Lung microvascular endothelial cell (primary cell): ENCODE measurements at regions not wholly inside any gene's neighbourhood (a gene's known extent, or its start where the extent isn't known, plus 50 kb on each side); places are given as distances from the start of the nearest gene placed in this dataset.
"Not testable (repeated sequence)": the region's sequence is repeated elsewhere in the genome, so short reads cannot be mapped to it uniquely, and the experiment has no call there.

Source experiments
- DNase-seq, 2 donors: peaks; one replicate each; pipeline versions ENCODE4 v3.0.0 to v3.0.0-alpha.2; 2010; ENCODE audit warnings: low read depth in 2 of 2

DNA sequence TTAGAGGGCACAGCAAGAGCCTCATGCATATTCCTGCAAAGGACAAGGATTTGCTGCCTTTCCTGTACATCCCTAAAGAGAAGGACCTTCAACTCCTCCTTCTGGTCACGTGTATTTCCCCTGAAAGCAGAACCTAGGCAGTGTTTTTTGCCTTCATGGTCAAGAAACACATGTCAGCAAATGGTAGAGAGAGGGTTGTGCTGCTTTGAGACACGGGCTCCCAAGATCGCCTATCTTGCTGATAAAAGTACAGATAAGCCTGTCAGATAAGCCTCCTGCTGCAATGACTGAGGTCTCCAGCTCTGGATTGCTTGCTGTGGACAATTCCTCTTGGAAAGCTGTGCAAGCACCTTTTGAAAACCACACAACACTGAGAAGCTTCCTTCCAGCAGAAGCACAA lies 580.8 kb downstream of the CBLN4 start:
- DNase-seq, result no peak

DNA sequence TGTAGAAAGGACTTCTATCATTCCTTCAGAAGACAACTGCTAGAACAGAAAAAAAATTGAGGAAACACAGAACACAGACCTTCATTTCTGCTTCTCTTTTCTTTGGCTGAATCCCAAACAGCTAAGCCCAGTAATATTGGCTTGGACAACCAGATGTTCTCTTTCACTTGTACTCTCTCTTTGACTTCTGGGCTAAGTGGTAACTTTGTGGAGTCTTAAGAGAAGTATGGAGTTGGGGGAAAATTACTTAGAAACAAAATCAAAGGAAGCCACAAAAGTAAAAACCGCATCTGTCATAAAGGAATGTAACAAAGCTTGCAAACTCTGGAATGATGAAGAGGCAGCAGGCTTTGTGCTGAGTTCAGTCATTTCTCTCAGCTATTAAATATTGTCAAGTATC lies 587.5 kb downstream of the CBLN4 start:
- no peak for DNase-seq

DNA sequence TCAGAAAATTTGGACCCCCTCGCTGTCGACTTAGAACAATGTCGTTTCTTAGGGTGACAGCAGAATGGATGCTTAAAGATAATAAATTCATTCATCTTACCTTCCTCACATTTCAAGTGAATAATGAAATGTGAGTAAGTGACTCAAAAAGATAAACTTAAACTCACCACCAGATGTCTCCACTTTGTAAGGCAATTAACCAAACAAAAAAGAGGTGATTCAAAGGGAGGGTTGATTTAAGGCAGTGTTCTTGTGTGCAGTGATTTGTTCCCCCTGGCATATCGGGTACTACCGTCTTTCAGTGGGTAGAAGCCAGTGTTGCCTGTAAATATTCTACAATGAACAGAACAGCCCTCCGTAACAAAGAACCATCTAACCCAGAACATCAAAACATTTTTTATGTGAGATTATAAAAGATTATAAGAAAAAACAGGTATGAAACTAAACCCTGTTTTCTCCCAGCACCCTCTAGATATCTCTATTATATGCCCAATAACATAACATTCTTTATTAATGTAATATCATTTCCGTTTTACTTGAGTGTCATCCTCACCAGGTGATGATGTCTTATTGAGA lies 589.7 kb downstream of the CBLN4 start:
- DNase-seq, result peak in 1 of 2 donors; percentile 1

DNA sequence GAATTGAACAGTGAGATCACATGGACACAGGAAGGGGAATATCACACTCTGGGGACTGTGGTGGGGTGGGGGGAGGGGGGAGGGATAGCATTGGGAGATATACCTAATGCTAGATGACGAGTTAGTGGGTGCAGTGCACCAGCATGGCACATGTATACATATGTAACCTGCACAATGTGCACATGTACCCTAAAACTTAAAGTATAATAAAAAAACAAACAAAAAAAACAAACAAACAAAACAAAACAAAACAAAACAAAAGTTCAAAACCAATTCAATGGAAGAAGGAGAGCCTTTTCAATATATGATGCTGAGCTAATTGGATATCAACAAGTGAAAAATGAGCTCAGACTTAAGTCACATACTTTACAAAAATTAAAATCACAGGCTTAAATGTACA lies 592.8 kb downstream of the CBLN4 start:
- not testable (repeated sequence) for DNase-seq

DNA sequence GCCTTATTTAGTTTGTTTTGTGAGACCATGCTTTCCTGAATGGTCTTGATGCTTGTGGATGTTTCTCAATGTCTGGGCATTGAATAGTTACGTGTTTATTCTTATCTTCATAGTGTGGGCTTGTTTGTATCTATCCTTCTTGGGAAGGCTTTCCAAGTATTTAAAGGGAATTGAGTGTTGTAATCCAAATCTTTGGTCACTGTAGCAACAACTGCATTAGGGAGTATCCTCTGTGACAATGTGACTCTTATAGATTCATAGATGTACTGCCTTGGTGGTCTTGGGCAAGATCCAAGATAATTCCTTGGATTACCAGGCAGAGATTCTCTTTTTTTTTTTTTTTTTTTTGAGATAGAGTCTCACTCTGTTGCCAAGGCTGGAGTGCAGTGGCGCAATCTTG lies 598.4 kb downstream of the CBLN4 start:
- DNase-seq, result no peak

DNA sequence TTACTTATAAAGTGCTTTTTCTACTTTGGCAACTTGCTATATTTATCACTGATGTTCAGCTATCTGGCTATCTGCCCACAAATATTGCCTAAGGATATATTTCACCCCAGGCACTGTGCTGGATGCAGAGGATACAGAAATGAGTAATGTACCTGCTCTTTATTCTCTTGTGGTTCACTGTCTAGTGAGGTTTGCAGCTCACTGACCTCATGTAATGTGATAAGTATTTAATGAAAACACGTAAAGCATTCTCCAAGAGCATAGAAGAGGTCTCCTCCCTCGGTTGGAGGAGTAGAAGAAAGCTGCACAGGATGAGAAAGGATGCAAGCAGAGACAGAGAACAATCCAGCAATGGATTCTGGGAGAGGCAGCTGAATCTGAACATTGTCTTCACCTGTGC lies 610.7 kb downstream of the CBLN4 start:
- no peak for DNase-seq

DNA sequence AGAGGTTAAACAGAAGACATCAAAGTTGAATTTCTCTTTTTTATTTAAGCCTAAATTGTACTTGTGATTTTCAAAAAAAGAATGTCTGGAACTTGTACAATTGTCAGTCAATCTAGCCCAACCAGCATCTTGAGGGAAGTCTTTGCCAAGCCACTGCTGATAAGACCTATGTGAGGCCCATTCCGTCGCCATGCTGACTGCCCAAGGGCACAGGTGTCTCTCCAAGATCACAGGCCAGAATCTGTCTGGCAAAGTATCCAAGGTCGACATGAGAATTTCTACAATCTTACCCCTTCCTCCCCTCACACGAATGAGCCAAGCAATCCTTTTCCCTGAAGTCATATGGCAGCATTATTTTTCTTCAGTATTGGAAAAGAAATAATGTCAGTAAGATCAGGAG lies 614.5 kb downstream of the CBLN4 start:
- no peak for DNase-seq

DNA sequence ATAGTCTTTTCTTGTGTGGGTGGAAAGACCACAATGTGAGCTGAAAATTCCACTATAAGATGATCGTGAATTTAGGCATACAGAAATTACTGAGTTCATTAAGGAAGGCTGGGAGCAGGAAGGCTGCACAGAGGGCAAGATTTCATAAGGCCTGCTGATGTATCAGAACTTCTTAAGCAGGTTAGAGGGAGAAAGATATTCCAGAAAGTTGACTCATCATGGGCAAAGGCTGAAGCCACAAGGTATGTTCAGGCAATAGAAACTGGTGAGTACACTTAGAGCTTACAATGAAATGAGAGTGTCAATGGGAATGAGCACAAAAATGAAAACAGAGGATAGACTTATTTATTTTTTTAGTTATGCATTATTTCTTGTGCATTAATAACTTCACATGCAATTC lies 618.6 kb downstream of the CBLN4 start:
- no peak for DNase-seq

DNA sequence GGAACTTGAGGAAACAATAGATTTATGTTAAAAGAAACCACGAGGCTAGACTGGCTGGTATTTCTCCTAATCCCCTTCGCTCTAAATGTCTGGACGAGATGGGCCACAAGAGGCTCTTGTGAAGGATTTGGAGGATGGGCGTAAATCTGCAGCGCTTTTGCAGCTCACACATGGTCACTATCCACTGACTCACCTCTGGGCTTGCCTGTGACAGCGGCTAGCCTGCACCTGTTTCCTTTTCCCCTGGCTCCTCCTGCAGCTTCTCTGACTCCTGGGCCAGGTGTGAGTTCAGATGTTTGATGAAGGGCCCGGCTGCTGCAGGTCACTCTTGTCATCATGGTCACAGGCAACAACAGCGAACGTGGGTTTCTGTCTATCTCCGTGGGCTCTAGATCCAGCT lies 629.4 kb downstream of the CBLN4 start:
- DNase-seq, result no peak

DNA sequence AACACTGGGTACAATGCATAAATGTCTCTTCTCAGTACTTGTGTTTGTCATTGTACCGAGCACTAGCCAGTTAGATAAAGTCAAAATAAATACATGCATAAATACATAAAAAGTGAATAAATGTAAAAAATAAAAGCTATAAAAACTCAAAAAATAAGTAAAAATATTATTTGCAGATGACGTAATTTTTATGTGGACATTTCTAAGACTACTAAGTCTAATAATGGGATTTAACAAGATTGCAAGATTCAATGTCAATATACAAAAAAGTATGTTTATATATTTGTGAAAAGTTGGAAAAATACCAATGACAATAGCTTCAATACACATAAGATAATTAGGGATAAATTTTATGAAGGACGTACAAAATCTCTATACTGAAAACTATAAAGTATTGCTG lies 639.6 kb downstream of the CBLN4 start:
- DNase-seq, result no peak

DNA sequence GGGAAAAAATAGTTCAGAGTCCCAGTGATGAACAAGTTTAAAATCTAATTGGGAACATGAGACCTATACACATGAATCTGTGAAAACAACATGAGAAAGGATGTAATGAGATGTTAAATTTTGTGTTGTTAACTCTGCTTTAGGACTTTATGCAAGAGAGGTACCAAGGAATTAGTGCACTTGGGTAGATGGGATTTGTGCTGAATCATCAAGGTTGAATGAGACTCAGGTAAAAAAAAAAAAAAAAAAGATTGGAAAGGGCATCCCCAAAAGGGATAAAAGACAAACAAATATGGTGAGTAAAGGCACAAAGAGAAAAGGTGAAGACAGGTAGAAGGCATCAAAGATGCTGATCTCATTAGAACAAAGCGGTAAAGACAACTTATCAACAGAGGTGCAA lies 644.4 kb downstream of the CBLN4 start:
- no peak for DNase-seq

DNA sequence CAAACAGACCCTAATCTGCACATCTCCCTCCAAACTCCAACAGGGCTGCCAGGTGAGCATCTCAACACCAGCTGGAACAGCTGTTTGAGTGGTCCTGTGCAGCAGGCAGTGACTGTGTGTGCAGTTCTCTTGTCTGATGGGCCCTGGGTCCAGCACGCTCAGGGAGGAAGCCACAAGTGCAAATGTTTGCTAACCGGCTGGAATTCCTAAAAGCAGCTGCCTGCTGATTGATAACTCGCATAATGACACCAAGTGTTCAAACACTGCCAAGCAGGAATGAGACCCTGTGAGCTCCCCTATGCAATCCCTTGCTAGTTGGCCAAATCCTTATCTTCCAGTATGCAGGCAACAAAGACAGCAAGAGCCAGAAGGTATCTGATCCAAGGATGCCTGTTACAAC lies 650.6 kb downstream of the CBLN4 start:
- no peak for DNase-seq

DNA sequence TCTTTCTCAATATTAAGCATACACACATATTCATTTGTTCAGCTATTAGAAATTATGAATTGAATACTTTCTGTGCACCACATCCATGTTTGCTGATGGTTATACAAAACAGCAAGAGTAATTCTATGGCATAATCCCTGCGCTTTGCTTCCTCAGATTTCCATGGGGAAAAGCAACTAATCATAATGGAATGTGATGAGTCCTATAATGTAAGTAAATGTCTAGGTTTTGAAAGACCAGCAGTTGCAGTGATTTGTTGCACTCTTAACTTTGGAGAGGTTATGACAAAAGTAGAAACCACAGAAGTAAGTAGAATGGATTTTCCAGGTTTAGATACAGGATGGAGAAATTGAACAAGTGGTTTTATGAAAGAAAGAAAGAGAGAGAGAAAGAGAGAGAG lies 652.1 kb downstream of the CBLN4 start:
- DNase-seq, result no peak

DNA sequence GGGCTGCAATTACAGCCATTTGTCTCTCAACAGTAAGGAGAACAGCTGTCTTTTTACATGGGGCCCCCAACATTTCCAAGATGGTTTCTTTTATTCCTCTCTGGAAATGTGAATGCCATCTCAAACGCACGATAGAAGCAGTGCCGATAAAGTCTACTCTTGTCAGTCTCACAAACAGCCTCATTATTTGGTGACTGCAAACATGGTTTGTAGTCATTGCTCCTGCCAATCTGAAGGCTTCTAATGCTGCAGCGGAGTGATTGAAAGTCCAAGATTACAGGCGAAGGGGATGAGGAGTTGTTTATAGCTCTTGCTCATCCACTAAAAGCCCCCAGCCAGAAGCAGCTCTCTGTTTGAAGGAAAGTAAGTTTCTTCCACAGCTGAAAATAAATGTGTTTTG lies 657.1 kb downstream of the CBLN4 start:
- DNase-seq, result no peak

DNA sequence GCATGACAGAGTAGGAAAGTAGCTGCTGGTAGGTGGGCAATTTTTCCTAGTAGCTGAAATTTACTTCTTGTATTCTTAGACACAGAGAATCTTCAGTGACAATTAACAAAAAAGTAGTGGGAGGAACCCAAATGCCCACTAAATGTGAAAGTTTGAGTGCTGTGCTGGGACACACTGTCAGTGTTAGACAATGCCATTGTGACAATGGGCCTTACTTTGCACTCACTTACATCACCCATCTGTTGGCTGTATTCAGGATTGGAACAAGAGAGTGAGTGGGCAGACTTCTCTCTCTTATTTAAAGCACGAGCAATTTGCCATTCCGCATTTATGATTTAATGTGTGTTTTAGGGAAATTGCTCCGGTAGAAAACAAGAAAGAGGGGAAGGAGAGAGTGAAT lies 662.5 kb downstream of the CBLN4 start:
- DNase-seq, result no peak

DNA sequence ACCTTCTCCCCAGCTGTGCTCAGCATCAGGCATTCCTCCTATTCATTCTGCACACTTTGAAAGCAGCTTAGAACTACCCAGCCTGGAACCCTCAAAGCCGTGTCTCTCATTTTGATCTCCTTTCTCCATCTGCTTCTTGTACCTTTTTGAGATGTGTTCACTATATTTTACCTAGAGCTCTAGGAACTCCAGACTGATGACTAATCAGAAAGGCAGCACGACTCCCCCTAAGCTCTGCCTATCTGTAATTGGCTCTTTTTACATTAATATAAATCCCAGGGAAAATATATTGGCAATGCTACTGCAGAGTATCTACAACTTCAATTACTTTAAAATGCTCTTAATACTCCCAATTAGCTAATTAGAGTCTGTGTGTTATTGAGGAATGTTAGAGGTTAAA lies 671.5 kb downstream of the CBLN4 start:
- DNase-seq, result no peak

DNA sequence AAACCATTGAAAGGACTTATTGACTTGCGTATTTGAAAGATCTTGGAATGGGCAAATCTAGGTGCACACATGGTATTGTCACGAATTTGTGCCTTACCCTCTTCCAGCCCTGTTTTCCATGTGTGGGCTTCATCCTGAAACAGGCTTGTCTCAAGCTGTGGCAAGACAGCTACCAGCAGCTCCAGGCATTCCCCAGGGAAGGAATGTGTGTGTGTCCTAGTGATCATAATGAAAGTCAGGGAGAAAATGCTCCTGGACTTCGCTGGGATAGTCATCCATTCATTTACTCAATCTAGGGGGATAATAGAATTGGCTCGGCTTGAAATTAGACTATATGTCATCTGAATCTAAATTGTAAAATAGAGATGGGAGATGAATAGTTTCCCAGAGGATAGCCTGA lies 676.2 kb downstream of the CBLN4 start:
- DNase-seq, result no peak

DNA sequence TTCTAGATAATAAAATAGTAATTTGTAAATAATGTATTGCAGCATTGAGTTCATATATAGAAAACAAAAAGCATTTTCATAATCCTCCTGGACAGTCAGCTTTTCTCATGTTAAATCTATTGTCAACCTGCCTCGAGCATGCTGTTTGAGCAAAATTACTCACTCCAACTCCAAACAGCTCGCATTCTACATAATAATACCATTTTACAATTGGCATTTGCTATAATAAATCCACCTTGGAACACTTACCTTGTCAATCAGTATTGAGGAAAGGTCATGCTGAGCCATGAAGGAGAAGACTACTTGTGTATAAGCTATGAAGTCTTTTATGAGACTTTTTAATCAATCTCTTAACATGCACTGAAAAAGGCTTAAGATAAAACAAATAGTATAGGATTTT lies 682.6 kb downstream of the CBLN4 start:
- no peak for DNase-seq

DNA sequence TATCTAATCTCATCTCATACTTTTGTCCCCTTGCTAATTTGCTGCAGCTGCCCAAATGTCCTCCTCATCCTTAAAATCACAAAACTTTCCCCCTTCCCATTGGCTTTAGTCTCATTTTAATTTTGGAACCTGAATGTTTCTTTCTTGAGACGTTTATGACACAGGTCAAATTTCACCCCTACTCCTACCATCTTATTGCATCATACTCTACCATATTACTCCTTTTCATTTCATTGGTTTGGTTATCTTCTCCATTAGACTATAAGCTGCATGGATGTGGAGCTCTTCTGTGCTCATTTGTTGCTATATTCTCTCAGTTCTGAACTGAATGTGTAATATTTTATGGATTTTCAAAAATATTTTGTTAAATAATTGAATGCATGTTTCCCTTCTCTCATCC lies 688.6 kb downstream of the CBLN4 start:
- no peak for DNase-seq

DNA sequence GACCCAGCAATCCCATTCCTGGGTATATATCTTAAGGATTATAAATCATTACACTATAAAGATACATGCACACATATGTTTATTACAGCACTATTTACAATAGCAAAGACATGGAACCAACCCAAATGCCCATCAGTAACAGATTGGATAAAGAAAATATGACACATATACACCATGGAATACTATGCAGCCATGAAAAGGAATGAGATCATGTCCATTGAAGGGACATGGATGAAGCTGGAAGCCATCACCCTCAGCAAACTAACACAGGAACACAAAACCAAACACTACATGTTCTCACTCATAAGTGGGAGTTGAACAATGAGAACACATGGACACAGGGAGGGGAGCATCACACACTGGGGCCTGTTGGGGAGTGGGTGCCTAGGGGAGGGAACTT lies 694.5 kb downstream of the CBLN4 start:
- not testable (repeated sequence) for DNase-seq

DNA sequence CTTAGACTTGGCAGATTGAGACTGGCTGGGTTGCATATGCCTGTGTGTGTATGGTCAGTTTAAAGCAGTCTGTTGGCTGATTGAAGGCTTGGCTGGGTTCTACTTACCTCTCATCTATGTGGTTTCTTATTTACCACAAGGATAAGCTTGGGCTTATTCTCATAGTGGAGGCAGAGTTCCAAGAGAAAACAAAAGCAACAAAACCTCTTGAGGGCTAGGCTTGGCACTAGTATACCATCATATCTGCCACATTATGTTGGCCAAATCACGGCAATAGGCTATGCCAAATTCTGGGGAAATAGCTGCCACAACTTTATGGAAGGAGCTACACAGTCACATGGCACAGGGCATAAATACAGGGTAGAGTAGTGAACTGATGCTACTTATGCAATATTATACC lies 714.1 kb downstream of the CBLN4 start:
- DNase-seq, result no peak

DNA sequence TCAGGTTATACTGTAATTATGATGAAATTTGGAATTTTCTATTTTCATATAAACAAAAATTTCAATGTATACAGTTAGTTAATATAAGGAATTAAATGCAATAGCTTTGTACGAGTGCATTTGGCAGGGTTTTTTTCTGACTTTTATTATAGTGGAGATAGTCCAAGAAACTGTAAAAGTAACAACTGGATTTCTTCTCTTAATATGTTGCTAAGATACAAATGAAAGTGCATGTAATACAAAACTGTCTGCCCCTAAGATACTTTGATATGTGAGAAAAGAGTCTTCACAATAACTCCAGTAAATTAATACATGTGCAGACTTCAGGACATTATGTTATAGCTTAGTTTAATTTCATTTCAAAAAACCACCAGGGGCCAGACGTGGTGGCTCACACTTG lies 721.4 kb downstream of the CBLN4 start:
- DNase-seq, result no peak

DNA sequence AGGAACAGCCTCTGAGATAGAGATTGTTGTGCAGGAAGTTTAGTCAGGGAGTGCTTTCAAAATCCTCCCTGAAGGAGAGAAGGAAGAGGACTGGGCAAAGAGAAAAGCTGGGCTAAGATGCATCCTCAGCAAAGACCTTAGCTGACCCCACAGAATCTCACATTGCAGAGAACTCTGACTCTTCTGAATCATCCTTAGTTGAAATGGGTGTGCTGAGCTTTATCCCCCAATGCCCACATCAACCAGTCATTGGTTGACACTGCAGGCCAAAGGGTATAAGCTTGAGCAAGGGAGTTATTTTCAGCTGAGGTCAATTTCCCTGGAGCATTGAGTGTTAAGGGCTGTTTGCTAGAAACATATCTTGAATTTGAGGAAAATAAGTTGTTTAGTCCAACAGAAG lies 732.2 kb downstream of the CBLN4 start:
- DNase-seq, result no peak

DNA sequence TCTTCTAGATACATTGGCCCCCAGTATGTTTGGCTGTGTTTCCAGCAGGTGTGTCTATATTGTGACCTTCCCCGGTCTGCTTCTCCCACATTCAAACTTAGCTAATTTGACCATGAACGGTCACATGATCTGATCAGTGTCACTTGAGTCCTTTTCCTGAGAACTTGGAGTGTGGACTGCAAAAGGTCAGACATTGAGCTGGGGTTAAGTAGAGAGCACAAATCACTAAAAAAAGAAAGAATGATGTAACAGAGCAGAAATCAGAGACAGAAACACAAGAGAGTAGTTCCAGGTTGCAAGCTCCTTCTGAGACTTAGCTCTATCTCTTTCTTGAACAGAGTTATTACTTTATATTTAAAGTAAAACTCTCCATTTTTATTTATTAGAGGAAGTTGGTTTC lies 733.9 kb downstream of the CBLN4 start:
- no peak for DNase-seq

DNA sequence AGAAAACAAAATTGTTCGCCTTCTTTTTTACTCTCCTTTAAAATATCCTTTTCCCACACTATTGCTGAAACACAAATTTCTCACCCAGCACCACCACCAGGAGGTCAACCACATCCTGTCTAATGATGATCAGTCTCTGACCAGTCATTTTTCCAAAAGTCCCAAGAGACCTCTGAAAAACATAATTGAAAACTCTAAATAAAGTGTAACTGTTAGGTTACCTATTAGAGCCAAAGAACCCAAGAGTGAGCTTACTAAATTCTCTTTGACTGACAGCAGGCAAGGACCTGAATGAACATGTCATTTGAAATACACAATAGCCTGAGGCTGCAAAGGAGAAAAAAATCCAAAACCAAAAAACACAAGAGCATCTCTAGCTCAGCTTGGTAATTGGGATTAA lies 735.4 kb downstream of the CBLN4 start:
- no peak for DNase-seq
